Gastroesophageal sphincter (tissue), 4 donors: ENCODE measurements at regions not wholly inside any gene's neighbourhood (a gene's known extent, or its start where the extent isn't known, plus 50 kb on each side); places are given as distances from the start of the nearest gene placed in this dataset.

ENCODE experiments used
- ATAC-seq: fragments of 150-250 bp; one replicate; pipeline ENCODE4 v1.9.1; 2016; ENCODE audit warnings: mild to moderate bottlenecking, moderate library complexity
- H3K27ac ChIP-seq, 4 donors: fragments of 200-600 bp; sonication (generic) in 3 of 4; 1 replicate in 3 of 4; 2 replicates in 1 of 4; pipeline ENCODE4 v1.5.1; 2016 to 2019
- H3K27me3 ChIP-seq: fragments of 200-600 bp; sonication (generic); one replicate; pipeline ENCODE4 v1.5.1; 2019
- H3K36me3 ChIP-seq, 2 donors: fragments of 200-600 bp; sonication (generic); one replicate each; pipeline ENCODE4 v1.5.1; 2019; ENCODE audit warnings: control low read depth in 1 of 2
- H3K4me1 ChIP-seq, 3 donors: fragments of 200-600 bp; sonication (generic); 1 replicate in 2 of 3; 2 replicates in 1 of 3; pipeline ENCODE4 v1.5.1; 2016 to 2019; ENCODE audit warnings: control low read depth in 2 of 3
- H3K4me3 ChIP-seq, 2 donors: fragments of 200-600 bp; sonication (generic); one replicate each; pipeline ENCODE4 v1.5.1; 2019; ENCODE audit warnings: mild to moderate bottlenecking in 1 of 2, moderate library complexity in 1 of 2
- H3K9me3 ChIP-seq, 3 donors: fragments of 200-600 bp; sonication (generic); one replicate each; pipeline ENCODE4 v1.5.1; 2017 to 2019; ENCODE audit warnings: control low read depth in 2 of 3
- CTCF ChIP-seq, 4 experiments: fragments of 200-600 bp in 2 of 4; fragments of 450-650 bp in 2 of 4; sonication (generic) in 1 of 4; IDR thresholded peaks; one replicate each; pipeline ENCODE4 v1.5.1; 2017 to 2019; ENCODE audit warnings: antibody characterized with exemption in 4 of 4, mild to moderate bottlenecking in 2 of 4, moderate library complexity in 2 of 4
- EP300 ChIP-seq: sonication (generic); formaldehyde crosslinking; IDR thresholded peaks from one replicate; pipeline ENCODE4 v1.6.1; 2017; ENCODE audit warnings: antibody characterized with exemption, mild to moderate bottlenecking
- POLR2A ChIP-seq, 2 donors: fragments of 450-650 bp; IDR thresholded peaks; one replicate each; pipeline ENCODE4 v1.6.1; 2017; ENCODE audit warnings: antibody characterized with exemption in 2 of 2, mild to moderate bottlenecking in 2 of 2, moderate library complexity in 1 of 2
- POLR2AphosphoS5 ChIP-seq: sonication (generic); formaldehyde crosslinking; IDR thresholded peaks from one replicate; pipeline ENCODE4 v1.6.1; 2017; ENCODE audit warnings: antibody characterized with exemption
- WGBS, 2 donors: methylation state at CpG; one replicate each; pipeline ENCODE4 v1.1.5; 2018; ENCODE audit warnings: low coverage in 1 of 2; 5-methylcytosine and 5-hydroxymethylcytosine counted together
- small RNA-seq, 4 donors: library from RNA; depleted of rRNA; stranded (forward); fragments of <200 nt; gene quantifications; one replicate each; pipeline ENCODE3, GENCODE V24; 2016

GRCh38 chrX:98637451-98637850, 1753.7 kb downstream of the RPA4 start:
- Histone ChIP-seq H3K9me3 (no peaks in the 10 kb centered on the region), H3K4me1 (no peaks in the 10 kb centered on the region), H3K36me3 (no peaks in the 10 kb centered on the region), H3K27me3 (no peaks in the 10 kb centered on the region), H3K27ac (no peak overlapping the region), H3K4me3 (no peak overlapping the region)
- no peak for ATAC-seq
- TF ChIP-seq CTCF (IDR thresholded peaks at IDR 0.05) (no peak), POLR2A (IDR thresholded peaks at IDR 0.05) (no peak), POLR2AphosphoS5 (no peak), EP300 (no peak)

GRCh38 chrX:98646351-98646750, 1762.6 kb downstream of the RPA4 start:
- no peaks in the 10 kb centered on the region for H3K9me3 ChIP-seq
- H3K27me3 ChIP-seq, result no peaks in the 10 kb centered on the region
- no peak overlapping the region for H3K4me3 ChIP-seq
- no peak overlapping the region for H3K27ac ChIP-seq
- WGBS, 2 donors, result 64 to 88% methylated on average over 1 of the region's 1 CpG
- no peak for ATAC-seq
- no peak for TF ChIP-seq POLR2AphosphoS5
- no peak for TF ChIP-seq EP300
- no peak for TF ChIP-seq POLR2A (IDR thresholded peaks at IDR 0.05)
- TF ChIP-seq CTCF (IDR thresholded peaks at IDR 0.05), result no peak
- no peaks in the 10 kb centered on the region for H3K36me3 ChIP-seq
- H3K4me1 ChIP-seq, result no peaks in the 10 kb centered on the region

GRCh38 chrX:98654565-98654964, 1755.5 kb downstream of the PCDH19 start:
- TF ChIP-seq POLR2A (IDR thresholded peaks at IDR 0.05), result no peak
- TF ChIP-seq CTCF (IDR thresholded peaks at IDR 0.05), result no peak
- TF ChIP-seq POLR2AphosphoS5, result no peak
- no peak for TF ChIP-seq EP300
- H3K4me3 ChIP-seq, result no peak overlapping the region
- H3K27me3 ChIP-seq, result no peaks in the 10 kb centered on the region
- no peak overlapping the region for H3K27ac ChIP-seq
- H3K36me3 ChIP-seq, result no peaks in the 10 kb centered on the region
- no peaks in the 10 kb centered on the region for H3K4me1 ChIP-seq
- ATAC-seq, result no peak
- no peaks in the 10 kb centered on the region for H3K9me3 ChIP-seq

Small RNAs in the stretch of these regions (small RNA-seq; reads per million reads assigned to genes)
- 0 reads per million in 4 donors for gene AL357312.1
